GM11168 (cell line): ENCODE measurements at regions not wholly inside any gene's neighbourhood (a gene's known extent, or its start where the extent isn't known, plus 50 kb on each side); places are given as distances from the start of the nearest gene placed in this dataset.

Experiments used
- in situ Hi-C: fragments of 300-500 bp; cut with MboI; formaldehyde crosslinking; loops from one replicate; pipeline ENCODE4 v1.12.0; 2022; ENCODE audit warnings: low sequenced_read_pairs; ENCODE audit not compliant: unreplicated experiment

DNA sequence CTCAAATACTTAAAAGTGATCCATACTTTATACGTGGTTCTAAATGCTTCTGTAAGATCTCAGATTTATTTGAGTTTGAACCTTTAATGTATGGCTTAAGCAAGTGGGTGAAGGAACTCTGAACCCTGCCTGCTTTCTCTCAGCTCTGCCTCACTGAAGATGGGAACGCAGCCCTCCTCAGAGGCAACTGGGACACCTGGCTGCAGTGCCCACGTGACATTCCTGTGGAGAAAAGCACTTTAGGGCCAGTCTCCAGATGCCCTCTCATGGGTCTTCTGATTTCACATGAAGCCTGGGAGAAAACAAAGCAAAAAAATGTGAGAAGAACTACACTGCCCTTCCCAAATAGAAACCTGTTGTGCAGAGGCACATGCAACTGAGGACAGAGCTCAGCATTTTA is 242.6 kb upstream of the ANKRD30A start:
- in situ Hi-C loops = no loop called here

DNA sequence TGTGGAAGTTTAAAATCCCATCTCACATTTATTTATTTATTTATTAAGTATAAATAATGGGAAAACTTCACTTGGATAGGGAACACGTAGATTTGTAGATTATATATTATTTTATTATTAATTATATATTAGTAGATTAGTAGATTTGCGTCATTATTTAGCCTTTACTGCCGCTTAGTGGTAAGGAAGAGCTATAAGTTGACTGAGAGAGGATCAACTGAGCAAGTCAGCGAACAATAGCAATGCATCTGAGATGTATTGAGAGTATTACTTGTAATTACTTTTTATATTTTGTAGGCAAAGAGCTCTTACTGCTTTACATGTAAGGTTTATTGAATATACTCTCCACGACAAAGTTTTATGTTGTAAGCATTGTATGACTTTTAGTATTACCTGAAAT is 244.5 kb upstream of the ANKRD30A start:
- in situ Hi-C loops = no loop called here

DNA sequence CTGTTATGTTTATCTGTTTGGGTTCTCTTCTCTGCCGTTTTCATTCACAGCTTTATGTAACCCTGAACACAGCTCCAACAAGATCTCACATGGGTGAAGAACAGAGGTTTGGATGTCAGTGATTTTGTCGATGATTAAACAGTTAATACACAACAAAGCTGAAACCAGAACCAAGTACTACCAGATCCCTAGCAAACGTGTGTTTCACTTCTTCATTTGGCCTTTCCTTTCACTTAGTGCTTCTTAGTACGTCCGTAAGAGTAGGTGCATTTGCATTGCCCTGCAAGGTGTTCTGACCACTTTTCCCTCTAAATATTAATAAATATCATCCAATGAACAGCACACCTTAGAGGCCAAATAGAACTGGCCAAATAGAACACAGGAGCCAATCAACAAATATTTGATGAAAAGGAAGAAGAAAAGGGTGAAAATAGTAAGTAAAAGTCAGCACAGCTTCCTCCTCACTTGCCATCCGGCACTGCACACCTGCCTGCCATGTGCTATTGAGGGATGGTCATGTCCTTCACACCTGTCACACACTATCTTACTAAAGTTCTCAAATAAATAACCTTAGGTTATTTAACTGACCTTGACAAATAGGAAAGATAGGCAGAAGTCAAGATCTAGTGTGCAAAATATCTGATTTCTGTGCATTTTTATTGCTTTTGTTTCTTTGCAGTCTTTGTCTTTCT is 252.6 kb upstream of the ANKRD30A start:
- in situ Hi-C loops = loop anchor here (25.0 kb wide), 1 partner anchor 1236 kb away; the partner anchor contains the start of gene FZD8

DNA sequence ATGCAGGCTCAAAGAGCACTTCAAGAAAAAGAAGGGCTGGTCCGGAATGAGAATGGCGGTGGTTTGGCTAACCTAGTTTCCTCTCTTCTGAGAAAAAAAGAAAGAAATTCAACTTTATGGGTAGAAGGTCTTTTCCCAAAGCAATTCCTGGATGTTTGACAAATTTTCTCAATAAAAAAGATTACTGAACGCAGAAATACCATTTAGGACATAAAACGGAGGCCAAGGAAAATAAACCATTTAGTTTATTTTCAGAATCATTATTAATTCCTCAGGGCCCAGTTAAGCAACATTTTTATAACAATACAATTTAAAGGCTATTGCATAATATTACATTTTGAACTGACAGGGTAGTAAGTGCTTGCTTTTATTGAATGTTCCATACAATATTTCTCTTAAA is 284.6 kb upstream of the ANKRD30A start:
- in situ Hi-C loops = no loop called here

DNA sequence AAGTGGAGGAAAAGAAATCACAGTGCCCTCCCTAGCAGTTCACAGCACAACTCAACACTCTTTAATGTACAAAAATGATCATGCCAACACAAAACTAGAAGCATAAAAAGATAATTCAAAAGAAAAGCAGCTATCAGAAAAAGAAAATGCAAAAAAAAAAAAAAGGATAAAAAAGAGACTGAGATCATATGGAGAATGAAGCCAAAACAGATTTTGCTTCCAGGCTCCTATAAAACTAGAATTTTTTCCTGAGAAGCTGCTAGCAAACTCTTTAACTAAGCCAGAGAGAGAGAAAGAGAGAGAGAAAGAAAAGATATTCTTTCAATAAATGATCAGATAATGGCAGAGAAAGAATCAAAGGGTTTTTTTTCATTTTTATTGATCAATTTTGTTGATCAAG is 288.0 kb upstream of the ANKRD30A start:
- in situ Hi-C loops = no loop called here

DNA sequence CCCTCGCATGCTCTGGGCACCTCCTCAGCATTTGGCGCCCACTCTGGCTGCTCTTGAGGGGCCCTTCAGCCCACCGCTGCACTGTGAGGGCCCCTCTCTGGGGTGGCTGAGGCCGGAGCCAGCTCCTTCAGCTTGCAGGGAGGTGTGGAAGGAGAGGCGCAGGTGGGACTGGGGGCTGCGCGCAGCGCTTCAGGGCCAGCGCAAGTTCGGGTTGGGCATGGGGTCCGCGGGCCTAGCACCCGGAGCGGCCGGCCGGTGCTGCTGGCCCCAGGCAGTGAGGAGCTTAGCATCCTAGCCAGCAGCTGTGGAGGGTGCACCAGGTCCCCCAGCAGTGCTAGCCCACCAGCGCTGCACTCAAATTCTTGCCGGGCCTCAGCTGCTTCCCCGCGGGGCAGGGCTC is 305.6 kb upstream of the ANKRD30A start:
- in situ Hi-C loops = no loop called here

DNA sequence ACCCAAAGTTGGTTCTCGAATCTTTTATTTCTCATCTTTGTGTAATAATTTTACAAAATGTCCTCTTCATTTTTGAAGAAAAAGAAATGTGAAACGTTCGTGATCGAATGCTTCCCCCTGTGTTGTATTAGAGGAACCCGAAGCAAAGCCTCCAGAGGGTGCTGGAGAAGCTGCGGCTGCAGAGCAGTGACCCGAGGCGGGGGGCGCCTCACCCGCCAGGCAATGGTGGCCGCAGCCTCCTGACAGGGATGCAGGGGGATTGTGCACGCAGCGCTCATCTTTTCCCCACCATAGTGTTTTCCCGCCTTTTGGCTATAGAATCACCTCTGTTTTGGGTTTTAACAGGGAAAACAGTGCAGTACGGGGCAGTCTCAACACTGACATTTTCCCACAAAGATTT is 307.5 kb upstream of the ANKRD30A start:
- in situ Hi-C loops = no loop called here

DNA sequence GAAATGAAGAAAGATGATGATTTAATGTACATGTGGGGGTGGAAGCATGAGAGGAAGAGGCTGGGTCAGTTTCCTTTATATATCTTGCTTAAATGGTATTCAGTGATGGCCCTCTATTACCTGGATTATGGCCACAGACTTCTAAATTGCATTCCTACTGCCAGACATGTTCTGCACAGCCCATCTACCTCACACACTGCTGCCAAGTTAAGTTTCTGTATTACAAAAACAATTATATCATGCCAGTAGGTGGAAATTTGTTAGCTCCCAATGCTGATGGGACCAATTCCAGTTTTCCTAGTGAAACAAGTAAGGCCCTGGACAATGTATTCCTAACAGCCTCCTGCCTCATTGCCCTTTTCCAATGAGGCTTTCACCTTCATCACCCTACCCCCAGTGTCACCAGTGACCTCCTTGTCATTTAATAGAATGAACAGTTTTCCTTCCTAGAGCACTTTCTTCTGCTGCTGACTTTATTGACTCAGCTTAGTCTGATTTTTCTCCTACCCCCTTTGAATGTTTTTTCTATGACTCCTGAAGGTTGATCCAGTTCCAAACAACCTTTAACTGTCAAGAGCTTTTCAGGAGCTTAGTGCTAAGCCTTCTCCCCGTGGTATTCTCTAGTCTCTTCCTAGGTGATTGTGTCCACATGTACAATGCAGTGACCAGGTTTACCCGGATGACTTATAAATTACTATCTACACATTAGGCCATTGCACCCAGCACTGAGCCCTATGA is 316.6 kb upstream of the ANKRD30A start:
- in situ Hi-C loops = no loop called here

DNA sequence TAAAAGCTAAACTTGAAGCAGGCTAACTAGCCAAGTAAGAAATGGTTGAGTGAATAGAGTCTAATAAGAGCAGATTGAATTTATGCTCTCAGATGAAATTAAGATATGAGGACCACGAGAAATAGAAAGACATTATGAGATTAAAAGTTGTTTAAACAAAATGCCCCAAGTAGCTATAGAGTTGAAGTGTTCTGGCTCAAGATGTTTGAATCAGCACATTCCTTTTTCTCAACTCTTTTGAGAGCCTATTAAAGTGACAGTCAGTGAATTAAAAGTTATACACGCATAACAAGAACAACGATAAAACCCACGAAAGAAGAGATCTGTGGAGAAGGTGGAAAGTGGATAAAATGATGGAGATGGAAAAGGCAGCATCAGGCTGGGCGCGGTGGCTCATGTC is 322.2 kb upstream of the ANKRD30A start:
- in situ Hi-C loops = no loop called here

DNA sequence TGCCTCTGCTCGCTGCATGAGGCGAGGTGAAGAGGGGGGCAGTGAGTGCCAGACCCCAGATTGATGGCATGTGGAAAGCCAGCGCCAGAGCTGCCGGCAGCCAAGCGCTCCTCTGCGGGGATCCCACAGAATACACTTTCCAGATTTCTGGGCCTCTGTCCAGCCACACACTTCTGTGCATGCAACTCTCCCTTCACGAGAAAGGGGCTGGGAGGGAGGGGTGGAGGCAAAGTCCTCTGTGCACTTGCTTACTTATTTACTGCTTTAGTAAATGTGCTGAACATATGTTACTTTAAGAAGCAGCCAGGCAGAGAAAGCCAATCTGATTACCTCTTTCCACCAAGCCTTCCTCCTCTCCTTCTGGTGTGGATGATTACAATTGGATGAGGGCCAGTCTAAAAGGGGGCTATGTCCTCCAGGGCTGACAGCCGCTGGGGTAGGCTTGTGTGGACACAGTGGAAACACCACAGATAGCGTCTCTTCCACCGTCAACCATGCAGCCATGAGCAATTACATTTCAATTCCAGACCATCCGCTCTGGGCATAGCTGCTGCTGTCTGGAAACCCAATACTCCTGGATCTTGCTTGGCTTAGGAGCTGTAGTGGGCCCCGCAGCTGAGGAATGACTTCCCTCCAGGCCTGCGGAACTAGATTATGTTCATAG is 322.8 kb upstream of the ANKRD30A start:
- in situ Hi-C loops = no loop called here

DNA sequence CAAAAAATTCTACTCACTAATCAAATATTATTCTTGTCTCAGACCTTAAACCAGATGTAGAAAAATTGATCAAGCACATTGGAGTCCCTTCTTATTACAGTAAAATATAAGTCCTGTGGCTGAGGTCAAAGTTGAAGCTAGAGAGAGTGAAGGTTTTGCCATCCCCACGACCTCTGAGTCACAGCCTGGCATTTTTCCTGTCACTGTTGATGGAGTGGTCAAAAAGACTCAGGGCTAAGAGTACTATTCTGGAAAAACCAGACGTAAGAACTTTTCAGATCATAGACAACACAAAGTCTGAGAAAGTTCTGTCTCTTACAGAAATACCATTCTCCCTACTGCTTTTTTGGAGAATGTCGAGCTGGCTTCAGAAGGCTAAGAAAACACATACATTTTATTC is 323.7 kb upstream of the ANKRD30A start:
- in situ Hi-C loops = no loop called here

DNA sequence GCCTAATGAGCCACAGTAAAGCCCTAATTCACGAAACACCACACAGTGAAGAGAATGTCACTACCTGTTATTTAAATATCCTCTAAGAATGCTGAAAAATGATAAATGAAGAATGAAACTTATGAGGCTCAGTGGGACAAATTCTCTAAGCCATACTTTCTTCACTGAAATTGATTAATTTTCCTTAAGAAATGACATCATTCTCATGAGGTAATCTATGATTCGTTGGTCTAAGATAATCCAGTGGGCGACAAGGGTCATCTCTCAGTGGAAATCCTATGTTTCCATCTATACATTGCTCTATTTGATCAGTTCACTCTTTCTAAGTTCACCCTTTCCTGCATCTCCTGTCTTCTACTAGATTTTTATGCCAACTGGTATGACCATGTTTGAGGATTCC is 330.4 kb upstream of the ANKRD30A start:
- in situ Hi-C loops = no loop called here

DNA sequence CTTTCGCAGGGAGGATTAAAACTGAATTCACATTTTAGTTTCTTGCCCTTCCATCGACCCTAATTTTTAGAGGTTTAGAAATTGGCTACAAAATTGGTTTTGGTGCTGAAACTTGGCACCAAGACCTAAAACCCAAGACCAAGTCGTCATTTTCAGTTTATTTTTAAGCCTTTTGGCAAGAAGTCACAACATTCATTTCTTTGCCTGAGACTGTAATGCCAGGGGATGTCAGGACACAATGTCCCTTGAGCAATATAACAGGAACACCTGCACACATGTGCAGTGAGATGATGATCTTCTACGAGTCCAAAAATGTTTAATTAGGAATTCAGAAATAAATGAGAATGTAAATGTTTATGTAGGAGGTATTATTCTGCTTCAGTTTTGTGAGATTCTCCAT is 335.4 kb upstream of the ANKRD30A start:
- in situ Hi-C loops = no loop called here

DNA sequence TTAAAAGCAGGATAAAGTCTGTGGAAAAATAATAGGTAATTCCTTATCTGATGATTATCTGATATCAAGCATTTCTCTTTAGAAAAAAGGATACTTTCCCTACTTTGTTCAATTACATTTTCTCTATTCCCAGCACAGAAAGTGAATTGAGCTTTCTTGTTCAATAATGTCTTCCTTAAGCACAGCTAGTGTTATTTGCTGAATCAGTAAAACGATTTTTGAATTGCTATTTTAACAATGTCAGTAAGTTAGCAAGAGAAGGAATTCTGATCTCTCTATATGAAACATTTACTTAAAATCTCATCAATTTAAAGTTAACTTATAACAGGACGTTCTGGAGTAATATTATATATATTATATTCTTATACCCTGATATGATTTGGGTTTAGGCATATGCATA is 337.2 kb upstream of the ANKRD30A start:
- in situ Hi-C loops = no loop called here

DNA sequence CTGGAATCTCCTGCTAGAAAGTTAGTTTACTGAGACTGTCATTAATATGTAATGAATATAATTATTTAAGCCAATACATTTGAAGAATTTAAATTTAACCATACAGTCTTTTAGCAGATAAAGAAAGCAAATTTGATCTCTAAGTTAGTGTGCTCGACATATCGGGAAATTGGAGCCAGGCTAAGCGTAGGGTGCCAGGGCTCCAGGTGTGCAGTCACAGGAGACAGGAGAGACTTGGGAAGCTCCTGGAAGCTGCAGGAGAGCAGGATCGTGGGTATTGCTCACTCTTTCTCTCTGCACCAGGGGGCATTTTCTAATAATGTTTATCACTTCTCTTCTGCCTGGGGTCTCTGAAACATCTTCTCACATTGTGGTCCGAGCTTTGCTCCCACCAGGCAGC is 342.0 kb upstream of the ANKRD30A start:
- in situ Hi-C loops = no loop called here

DNA sequence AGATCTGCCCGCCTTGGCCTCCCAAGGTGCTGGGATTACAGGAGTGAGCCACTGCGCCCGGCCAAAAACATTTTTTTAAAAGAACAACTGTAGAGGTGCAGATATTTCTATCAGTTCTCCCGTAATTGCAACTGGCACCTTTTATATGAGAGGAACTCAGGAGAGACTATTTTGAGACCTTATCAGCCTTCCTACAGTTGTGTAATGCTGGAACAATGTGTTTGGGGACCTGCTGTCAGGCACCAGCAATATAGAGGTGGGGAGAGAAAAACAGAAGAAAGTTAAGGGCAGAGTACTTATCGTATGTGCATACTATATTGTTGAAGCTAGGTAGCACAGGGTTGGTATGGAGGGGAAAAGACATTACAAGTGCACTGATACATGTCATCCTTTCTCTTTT is 343.8 kb upstream of the ANKRD30A start:
- in situ Hi-C loops = no loop called here

DNA sequence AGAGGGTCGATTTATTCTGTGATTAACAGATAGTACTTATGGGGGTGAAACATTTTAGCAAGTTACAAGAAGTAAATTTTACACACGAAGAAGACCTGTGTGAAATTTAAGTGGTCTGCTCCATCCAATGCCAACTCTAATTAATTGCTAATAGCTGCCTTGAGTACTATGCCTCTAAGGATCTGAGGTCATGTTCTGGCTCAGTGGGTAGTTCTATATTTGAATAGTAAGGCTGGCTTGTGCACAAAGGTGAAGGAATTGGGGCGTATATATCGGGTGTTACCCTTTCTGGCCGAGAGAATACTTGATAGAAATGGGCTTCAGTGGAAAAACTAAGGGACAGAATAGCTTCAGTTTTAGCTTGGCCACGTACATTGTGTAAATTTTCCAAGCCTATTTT is 345.2 kb upstream of the ANKRD30A start:
- in situ Hi-C loops = no loop called here

DNA sequence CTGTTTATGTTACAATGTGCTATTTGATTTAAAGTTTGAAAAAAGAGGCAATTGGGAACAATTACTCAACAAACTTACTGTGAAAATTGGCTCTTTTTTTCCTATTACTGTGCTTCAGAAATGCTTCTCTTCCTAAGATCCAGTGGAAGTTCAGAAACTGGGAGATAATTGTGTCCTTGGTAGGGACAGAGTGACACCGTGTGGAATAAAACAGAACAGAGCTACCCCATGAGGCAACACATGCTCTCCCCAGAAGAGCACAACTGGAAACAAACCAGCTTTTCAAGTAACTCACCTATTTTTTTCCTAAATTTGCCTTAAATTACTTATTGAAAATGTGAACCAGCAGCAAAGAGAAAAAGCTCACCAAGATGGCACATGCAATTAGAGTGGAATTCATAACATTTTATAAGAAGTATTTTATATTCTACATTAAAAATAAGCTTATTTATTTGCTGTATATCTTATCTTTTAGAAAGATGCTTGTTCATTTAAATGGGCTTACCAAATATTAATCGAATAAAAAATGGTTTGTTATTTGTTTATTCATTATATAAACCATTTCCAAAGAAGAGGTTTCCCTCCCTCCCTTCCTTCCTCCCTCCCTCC is 346.1 kb upstream of the ANKRD30A start:
- in situ Hi-C loops = no loop called here

DNA sequence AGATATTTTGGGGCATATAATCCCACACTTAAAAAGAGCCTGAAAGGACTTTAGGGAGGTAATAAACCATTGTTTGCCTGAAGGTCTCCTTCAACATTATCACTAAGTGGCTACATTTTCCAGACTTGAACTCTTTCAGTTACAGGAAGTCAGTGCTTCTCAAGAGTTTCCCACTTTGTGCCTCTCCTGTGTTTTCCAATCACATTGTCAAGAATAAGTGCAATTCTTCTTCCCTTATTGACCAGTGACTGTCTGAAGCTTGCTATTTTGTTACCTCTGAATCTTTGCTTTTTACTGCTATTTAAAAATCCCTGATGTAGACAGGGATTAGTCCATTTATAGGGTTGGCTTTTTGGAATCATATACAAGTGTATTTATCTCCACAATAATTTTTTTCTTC is 346.7 kb upstream of the ANKRD30A start:
- in situ Hi-C loops = no loop called here

DNA sequence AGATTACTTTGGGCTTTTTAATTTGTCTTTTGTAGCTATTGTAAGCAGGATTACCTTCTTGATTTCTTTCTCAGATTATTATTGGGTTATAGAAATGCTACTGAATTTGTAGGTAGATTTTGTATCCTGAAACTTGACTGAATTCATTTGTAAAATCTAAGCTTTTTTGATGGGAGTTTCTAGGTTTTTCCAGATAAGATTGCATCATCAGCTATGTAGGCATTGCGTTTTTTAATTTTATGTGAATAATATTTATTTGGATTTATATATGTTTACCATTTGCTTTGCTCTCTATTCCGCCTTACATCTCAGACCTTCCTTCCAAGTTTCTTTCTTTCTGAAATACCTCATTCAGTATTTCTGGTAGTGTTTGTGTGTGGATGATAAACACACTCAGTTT is 351.7 kb upstream of the ANKRD30A start:
- in situ Hi-C loops = no loop called here

DNA sequence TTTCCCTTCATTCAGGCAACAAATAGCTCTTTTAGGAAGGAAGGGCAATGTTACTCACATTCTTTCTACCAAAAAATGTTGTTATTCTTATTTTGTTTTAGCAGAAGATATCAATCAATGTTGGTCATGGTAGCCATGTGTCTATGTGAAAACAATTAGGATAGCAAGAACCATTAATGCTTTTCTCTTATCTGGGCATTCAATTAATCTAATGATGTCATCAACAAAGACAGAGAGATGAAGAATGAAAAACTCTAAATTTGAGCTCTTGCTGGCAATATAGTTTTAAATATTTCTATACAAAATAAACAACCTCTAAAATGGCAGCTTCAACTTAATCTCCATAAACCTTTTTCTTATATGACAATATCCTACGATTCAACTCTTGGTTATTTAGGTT is 353.7 kb upstream of the ANKRD30A start:
- in situ Hi-C loops = no loop called here
